Upper lobe of right lung (tissue), 1 donor: ENCODE measurements at regions not wholly inside any gene's neighbourhood (a gene's known extent, or its start where the extent isn't known, plus 50 kb on each side); places are given as distances from the start of the nearest gene placed in this dataset.
A peak's percentile ranks its signal among the peaks of the same experiment; 100 is the strongest.

Experiments used
- ATAC-seq: fragments of 200-7000 bp; cut with Tn5 transposase; one replicate; pipeline ENCODE4 v1.9.1; 2020; ENCODE audit warnings: mild to moderate bottlenecking, moderate library complexity
- DNase-seq: peaks from one replicate; pipeline ENCODE4 v3.0.0-alpha.2; 2020
- H3K27ac ChIP-seq: fragments of 200-600 bp; one replicate; pipeline ENCODE4 v1.8.0; 2022
- H3K27me3 ChIP-seq: fragments of 200-600 bp; one replicate; pipeline ENCODE4 v1.8.0; 2022; ENCODE audit warnings: mild to moderate bottlenecking
- H3K36me3 ChIP-seq: fragments of 200-600 bp; one replicate; pipeline ENCODE4 v1.8.0; 2022
- H3K4me1 ChIP-seq: fragments of 200-600 bp; one replicate; pipeline ENCODE4 v1.8.0; 2022
- H3K4me3 ChIP-seq: fragments of 200-600 bp; one replicate; pipeline ENCODE4 v1.8.0; 2022; ENCODE audit warnings: mild to moderate bottlenecking
- H3K9me3 ChIP-seq: fragments of 200-600 bp; one replicate; pipeline ENCODE4 v1.8.0; 2022
- intact Hi-C: fragments of 100-400 bp; cut with DNase I; formaldehyde crosslinking; loops from one replicate; pipeline ENCODE4 v1.11.0; 2022
- TF ChIP-seq, protein P1 (sequence below): fragments of 200-600 bp; IDR thresholded peaks from one replicate; pipeline ENCODE4 v1.8.0; 2022; ENCODE audit warnings: antibody characterized with exemption
- donor health status: DM: no; HTN: yes; CAD: no; lungs with severe emphysema.

DNA sequence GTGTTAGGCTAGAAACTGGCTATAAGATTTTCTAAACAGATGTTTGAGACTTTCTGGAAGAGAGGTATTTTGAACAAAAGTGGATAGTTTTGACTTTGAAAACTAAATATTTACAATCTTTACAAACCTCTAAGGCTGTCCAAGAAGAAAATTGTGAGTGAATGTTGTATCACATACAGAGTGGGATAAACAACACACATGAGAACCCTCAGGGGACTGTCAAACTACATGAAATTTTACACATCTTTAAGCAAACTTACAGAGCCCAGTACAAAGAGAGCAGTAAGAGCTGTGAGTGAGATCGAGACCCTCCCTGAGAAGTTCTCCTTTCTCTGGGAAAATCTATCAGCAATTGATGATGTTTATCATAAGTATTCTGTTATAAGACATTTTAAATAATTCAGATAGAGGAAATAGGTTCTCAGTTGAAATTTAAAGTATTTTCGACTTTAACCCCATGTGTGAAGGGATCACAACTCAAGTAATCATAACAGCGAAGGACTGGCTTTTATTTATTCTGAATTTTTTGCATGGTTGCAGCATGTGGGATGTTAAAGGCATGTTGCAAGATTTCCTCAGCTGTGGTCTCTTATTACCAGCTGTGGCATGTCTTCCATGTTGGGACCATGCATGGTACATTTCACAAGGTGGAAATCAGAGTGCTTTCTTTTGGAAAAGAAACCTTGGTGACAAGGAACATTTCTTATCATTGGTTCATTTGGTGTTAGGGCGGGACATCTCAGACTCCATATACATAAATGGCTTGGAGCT lies 264.0 kb upstream of the PRICKLE1 start:
- H3K27me3 ChIP-seq: no peaks in the 10 kb centered on the region
- DNase-seq: no peak
- intact Hi-C loops: no loop called here

DNA sequence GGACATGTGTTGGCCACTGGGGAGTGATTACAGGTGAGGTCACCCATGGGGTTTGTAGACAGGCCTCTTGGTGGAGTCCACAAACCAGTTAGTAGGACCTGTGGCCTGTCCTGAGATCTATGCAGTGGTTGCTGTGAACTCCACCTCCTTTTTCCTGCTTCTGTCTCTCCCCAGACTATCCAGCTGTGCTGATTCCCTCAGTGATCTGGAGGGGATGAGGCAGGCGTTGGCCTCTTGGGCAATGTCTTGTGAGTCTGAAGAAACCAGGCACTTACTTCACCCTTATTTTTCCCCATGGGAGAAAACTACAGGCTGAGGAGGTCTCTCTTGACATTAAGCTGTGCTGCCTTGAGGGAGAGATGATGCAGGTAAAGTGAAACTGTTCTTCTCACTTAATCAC lies 257.2 kb upstream of the PRICKLE1 start:
- no peak overlapping the region for H3K27ac ChIP-seq
- H3K4me1 ChIP-seq: no peaks in the 10 kb centered on the region
- ATAC-seq: peak; percentile 20
- H3K27me3 ChIP-seq: no peaks in the 10 kb centered on the region
- intact Hi-C loops: no loop called here
- no peak for DNase-seq
- H3K9me3 ChIP-seq: no peaks in the 10 kb centered on the region
- H3K4me3 ChIP-seq: no peak overlapping the region
- TF ChIP-seq, protein P1, sequence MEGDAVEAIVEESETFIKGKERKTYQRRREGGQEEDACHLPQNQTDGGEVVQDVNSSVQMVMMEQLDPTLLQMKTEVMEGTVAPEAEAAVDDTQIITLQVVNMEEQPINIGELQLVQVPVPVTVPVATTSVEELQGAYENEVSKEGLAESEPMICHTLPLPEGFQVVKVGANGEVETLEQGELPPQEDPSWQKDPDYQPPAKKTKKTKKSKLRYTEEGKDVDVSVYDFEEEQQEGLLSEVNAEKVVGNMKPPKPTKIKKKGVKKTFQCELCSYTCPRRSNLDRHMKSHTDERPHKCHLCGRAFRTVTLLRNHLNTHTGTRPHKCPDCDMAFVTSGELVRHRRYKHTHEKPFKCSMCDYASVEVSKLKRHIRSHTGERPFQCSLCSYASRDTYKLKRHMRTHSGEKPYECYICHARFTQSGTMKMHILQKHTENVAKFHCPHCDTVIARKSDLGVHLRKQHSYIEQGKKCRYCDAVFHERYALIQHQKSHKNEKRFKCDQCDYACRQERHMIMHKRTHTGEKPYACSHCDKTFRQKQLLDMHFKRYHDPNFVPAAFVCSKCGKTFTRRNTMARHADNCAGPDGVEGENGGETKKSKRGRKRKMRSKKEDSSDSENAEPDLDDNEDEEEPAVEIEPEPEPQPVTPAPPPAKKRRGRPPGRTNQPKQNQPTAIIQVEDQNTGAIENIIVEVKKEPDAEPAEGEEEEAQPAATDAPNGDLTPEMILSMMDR: no peak
- H3K36me3 ChIP-seq: no peaks in the 10 kb centered on the region

More for the DNA sequence above, 264.0 kb upstream of the PRICKLE1 start:
- no peak for ATAC-seq
- H3K27ac ChIP-seq: no peak overlapping the region
- no peaks in the 10 kb centered on the region for H3K9me3 ChIP-seq
- H3K4me3 ChIP-seq: no peak overlapping the region
- TF ChIP-seq, protein P1: no peak
- H3K36me3 ChIP-seq: no peaks in the 10 kb centered on the region
- no peaks in the 10 kb centered on the region for H3K4me1 ChIP-seq

DNA sequence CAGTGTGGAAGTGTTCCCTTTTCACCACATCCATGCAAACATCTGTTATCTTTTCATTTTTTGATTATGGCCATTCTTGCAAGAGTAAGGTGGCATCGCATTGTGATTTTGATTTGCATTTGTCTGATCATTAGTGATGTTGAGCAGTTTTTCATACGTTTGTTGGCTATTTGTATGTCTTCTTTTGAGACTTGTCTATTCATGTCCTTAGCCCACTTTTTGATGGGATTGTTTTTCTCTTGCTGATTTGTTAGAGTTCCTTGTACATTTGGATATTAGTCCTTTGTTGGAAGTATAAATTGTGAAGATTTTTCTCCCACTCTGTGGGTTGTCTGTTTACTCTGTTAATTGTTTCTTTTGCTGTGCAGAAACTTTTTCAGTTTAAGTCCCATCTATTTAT lies 244.5 kb upstream of the PRICKLE1 start:
- H3K4me1 ChIP-seq: no peaks in the 10 kb centered on the region
- ATAC-seq (no peak), DNase-seq (no peak)
- H3K9me3 ChIP-seq: no peaks in the 10 kb centered on the region
- H3K27ac ChIP-seq: no peak overlapping the region
- no peak overlapping the region for H3K4me3 ChIP-seq
- no peaks in the 10 kb centered on the region for H3K27me3 ChIP-seq
- TF ChIP-seq, protein P1: no peak
- H3K36me3 ChIP-seq: no peaks in the 10 kb centered on the region
- intact Hi-C loops: no loop called here

DNA sequence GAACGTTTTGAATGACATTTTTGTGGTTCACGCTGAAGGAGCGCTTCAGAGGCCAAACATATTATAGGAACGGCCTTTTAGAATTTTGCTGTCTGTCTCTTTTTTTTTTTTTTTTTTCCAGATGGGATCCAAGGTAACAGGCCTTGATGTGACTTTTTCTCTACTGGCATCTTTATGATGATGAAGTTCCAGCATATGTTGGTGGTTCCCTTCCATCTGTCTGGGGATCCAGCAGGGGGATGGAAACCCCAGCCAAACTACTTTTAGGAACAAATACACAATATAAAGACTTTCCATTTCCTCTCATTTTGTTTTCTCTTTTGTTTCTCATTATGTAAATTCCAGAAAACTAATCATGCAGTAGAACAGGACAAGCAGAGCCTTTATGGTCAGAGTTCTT lies 239.3 kb upstream of the PRICKLE1 start:
- intact Hi-C loops: no loop called here
- no peaks in the 10 kb centered on the region for H3K27me3 ChIP-seq
- H3K4me3 ChIP-seq: no peak overlapping the region

DNA sequence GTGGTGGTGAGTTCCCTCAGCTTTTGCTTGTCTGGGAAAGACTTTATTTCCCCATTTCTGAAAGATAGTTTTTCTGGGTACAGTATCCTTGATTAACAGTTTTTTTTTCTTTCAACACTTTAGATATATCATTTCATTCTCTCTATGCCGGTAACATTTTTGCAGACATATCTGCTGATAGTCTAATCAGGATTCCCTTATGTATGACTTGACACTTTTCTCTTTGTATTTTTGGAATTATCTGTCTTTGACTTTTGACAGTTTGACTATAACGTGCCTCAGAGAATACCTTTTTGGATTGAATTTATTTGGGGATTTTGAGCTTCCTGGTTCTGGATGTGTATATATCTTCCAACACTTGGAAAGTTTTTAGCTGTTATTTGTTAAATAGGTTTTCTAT lies 234.8 kb upstream of the PRICKLE1 start:
- intact Hi-C loops: no loop called here
- no peaks in the 10 kb centered on the region for H3K4me1 ChIP-seq
- no peaks in the 10 kb centered on the region for H3K27me3 ChIP-seq
- H3K27ac ChIP-seq: no peak overlapping the region
- DNase-seq: no peak
- H3K9me3 ChIP-seq: no peaks in the 10 kb centered on the region
- no peaks in the 10 kb centered on the region for H3K36me3 ChIP-seq
- ATAC-seq: no peak
- no peak overlapping the region for H3K4me3 ChIP-seq
- TF ChIP-seq, protein P1: no peak

More for the DNA sequence above, 239.3 kb upstream of the PRICKLE1 start:
- Histone ChIP-seq H3K27ac (no peak overlapping the region), H3K9me3 (no peaks in the 10 kb centered on the region), H3K36me3 (no peaks in the 10 kb centered on the region), H3K4me1 (no peaks in the 10 kb centered on the region)
- TF ChIP-seq, protein P1: no peak
- ATAC-seq: no peak
- DNase-seq: no peak
